A172 (cell line): ENCODE measurements at regions not wholly inside any gene's neighbourhood (a gene's known extent, or its start where the extent isn't known, plus 50 kb on each side); places are given as distances from the start of the nearest gene placed in this dataset.
"Not testable (repeated sequence)": the region's sequence is repeated elsewhere in the genome, so short reads cannot be mapped to it uniquely, and the experiment has no call there.

Experiments
- DNase-seq: peaks from one replicate; pipeline ENCODE4 v3.0.0-alpha.2; 2015; ENCODE audit warnings: low spot score

DNA sequence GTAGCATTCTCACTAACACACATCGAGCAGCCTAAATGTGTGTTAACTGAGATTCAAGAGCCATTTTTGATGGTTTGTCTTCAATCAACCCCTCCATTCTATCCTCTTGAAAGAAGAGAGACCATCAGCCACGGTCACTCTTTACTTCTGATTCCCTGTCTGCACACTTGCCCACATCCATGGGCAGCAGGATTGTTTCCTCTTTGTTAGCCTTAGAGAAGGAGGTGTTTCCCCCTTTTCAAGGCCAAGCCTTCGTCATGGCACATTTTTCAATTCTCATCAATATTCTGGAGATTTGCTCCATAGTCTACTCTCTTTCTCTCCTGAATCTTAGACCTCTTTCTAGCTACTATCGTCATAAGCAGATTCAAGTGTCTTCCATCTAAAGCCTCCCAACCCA lies 522.4 kb upstream of the NAALADL2 start:
- DNase-seq: no peak

- no peak for DNase-seq
Measured at GRCh38 chr3:174337227-174337626, 521.9 kb upstream of the NAALADL2 start.

DNA sequence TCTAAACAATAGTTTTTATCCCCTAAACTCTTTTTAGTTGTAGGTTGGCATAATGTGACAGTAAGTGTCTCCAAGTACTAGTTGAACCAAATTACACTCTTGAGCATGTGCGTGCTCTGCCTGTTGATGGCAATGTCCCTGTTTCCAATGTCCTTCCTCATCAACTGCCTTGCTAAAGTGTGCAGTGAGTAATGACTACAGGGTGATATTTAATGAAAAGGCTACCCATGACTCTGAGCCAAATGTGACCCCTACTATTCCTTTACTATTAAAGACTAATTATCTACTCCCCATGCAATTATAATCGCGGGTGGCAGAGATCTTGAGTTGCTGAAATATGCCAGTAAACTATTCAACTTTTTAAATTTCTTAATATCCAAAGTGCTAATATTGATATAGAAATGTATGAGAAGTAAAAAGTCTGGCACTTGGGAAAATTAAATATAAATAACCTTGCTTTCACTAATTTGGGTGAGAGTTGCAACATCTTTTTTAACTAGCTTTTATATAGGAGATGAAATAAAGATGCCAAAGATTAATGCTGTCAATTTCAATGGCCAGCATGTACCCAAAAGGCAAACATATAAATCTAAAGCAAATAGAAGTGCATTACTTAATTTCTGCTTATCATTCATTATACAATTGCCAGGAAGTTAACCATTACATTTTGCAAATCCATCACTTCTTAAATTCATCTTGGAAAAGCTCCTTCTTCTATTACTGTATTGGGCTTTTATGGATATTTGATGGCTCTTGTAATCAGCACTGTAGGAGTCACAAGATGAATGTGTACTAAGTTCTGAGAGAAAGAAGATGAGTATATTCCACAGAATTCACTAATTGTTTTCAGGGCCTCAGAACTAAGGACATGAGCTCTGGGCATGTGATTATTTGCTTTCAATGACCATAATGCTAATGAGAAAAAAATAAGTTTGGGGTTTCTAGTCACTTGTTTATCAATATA lies 518.2 kb upstream of the NAALADL2 start:
- DNase-seq: no peak

GRCh38 chr3:174342171-174342570 lies 517.0 kb upstream of the NAALADL2 start:
- no peak for DNase-seq

GRCh38 chr3:174342941-174343501 lies 516.1 kb upstream of the NAALADL2 start:
- DNase-seq: no peak

DNA sequence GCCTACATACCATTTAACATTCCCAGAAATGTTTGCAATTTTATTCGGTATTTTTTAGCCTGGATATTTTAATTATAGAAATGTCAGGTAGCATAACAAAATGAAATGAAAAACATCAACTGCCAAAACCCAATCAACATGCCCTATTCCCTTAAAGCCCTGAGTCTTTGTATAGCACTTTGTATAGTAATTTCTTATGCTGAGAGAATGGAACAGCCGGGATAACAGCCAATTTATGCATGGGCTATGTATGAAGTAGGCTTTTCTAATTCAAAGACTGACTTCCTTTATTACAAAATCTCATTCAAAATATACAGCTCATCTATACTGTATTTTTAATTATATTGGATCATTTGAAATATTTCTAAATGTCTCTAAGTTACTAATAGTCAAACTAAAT lies 513.0 kb upstream of the NAALADL2 start:
- DNase-seq: no peak

- DNase-seq: no peak
Measured at GRCh38 chr3:174346571-174346970, 512.6 kb upstream of the NAALADL2 start.

GRCh38 chr3:174347474-174348138 lies 511.5 kb upstream of the NAALADL2 start:
- DNase-seq: no peak

GRCh38 chr3:174352227-174352626 lies 506.9 kb upstream of the NAALADL2 start:
- DNase-seq: no peak

GRCh38 chr3:174355505-174355904 lies 503.6 kb upstream of the NAALADL2 start:
- DNase-seq: peak; percentile 51

DNA sequence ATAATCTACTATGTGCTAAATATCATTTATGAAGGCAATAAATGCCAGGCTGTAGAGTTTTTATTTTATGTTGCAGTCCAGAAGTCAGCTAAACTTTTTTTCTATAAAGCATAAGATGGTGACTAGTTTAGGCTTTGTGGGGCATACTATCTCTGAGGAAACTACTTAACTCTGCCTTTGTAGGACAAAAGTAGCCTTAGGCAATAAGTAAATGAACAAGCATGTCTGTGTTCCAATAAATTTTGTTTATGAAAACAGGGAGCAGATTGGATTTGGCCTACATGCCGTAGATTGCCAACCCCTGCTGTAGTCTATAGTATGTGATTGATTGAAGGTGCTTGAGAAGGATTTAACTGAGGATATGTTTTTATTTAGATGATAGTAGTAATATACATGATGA lies 502.5 kb upstream of the NAALADL2 start:
- no peak for DNase-seq

DNA sequence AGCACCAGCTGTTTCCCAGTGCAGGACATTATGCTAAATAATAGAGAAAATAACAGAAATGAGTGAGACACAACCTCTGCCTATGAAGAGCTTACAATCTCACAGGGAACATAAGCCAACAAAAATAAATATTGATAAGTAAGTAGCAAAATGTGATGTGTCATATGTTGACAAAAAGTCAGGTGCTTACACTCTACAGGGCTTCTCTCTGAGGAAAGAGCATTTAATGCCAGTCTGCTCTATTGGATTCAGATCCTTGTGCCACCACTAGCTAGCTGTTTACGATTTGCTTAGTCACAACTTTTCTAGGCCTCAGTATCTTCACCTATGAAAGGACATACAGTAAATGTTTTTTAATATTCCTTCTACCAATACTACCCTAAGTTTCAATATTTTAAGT lies 500.9 kb upstream of the NAALADL2 start:
- no peak for DNase-seq

GRCh38 chr3:174362556-174362955 lies 496.6 kb upstream of the NAALADL2 start:
- DNase-seq: no peak

DNA sequence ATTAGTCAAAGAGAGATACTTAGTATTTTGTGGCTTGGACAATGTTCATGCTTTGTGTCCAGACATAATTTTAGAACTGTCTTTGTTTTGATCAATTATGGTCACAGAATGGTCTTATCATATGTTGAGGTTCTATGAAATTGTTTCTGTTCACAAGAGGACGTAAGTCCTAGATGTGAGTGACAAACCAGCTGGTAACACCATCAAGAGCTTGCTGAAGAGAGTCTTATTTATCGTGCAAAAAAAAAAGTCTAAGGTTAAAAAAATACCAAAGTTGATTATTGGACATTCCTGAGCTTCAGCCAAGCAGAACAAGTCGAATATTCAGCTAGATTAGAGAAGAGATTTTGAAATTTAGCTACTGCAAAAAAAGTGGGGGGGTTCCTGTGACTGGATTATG lies 495.9 kb upstream of the NAALADL2 start:
- no peak for DNase-seq

DNA sequence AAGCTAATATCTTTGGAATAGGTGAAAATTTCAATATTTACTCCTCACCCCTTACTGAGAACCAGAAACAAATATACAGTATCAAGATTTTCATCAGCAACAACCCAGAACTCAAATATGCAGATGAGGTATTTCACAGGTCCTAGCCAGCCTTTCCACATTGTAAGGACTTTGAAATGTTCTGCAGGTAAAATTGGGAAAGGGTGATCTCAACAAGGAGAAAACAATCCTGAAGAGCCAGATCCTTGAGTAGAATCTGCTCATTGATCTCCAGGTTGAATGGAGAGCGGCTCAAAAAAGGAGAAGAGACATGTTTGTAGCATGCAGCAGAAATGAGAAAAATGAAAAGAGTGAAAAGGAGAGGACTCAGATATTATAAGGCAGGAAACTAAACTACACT lies 493.3 kb upstream of the NAALADL2 start:
- no peak for DNase-seq

- not testable (repeated sequence) for DNase-seq
Measured at GRCh38 chr3:174366904-174367303, 492.2 kb upstream of the NAALADL2 start.

- DNase-seq: peak; percentile 41
Measured at GRCh38 chr3:174376346-174376745, 482.8 kb upstream of the NAALADL2 start.

- no peak for DNase-seq
Measured at GRCh38 chr3:174377096-174377495, 482.0 kb upstream of the NAALADL2 start.

DNA sequence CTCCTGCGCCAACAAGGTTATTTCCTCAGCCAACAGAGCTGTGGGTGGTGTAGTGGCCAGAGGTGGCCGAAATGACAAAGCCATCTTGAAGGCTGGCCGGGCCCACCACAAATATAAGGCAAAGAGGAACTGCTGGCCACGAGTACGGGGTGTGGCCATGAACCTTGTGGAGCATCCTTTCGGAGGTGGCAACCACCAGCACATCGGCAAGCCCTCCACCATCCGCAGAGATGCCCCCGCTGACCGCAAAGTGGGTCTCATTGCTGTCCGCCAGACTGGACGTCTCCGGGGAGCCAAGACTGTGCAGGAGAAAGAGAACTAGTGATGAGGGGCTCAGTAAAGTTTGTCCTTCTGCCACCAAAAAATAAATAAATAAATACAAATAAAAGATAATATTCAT lies 481.4 kb upstream of the NAALADL2 start:
- DNase-seq: no peak

- no peak for DNase-seq
Measured at GRCh38 chr3:174382878-174383277, 476.3 kb upstream of the NAALADL2 start.

- DNase-seq: no peak
Measured at GRCh38 chr3:174387736-174388135, 471.4 kb upstream of the NAALADL2 start.

DNA sequence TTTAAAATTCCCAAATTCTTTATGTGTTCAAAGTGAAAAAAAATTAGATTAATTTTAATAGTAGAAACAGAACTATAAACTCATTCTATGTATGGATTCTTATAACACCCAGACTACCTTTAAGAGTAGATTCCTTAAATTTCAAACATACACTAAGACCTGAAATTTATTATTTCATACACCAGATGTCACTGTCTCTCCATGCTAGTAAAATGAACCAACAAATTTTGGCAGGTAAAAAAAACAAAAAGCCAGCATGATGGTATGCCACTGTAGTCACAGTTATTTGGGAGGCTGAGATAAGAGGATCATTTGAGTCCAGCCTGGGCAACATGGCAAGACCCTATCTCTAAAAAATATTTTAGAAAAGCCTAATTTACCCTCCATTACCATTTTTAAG lies 461.3 kb upstream of the NAALADL2 start:
- DNase-seq: no peak

GRCh38 chr3:174398761-174399160 lies 460.4 kb upstream of the NAALADL2 start:
- no peak for DNase-seq
